ENCODE measurements at regions not wholly inside any gene's neighbourhood (a gene's known extent, or its start where the extent isn't known, plus 50 kb on each side); places are given as distances from the start of the nearest gene placed in this dataset.

DNA sequence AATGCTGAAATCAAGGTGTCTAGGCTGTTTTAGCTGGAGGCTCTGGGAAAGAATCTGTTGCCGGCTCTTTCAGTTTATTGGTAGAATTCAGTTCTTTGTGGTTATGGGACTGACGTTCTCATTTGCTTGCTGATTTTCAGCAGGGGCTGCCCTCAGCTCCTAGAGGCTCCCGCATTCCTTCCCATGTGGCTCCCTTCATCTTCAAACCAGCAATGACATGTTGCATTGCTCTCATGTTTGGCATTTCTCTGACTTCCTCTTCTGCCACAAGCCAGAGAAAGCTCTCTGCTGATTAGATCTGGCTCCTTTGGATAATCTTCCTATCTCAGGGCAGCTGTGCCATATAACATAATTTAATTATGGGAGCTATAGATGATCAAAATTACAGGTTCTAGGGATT, 360.3 kb downstream of the LRRC70 start:
- no peaks in the 10 kb centered on the region for H3K27me3 ChIP-seq (replicated peaks; ENCODE audit: control insufficient read depth, insufficient read depth, low read length)
- ChIA-PET POLR2A (no interaction called here), CTCF (no interaction called here)
- H3K36me3 ChIP-seq (ENCODE audit: control insufficient read depth, insufficient read depth, low read length) = no peaks in the 10 kb centered on the region
- intact Hi-C loops (cut with micrococcal nuclease; ENCODE audit: unreplicated experiment) = loop anchor here (5.0 kb wide), 1 partner anchor 147 kb away; no protein-coding TSS in a partner anchor
- TF ChIP-seq CTCF (IDR thresholded peaks at IDR 0.05; ENCODE audit: insufficient read depth in 1 of 2, low read depth in 1 of 2, low read length in 1 of 2, severe bottlenecking in 1 of 2, unreplicated experiment in 1 of 2) = no peak
- Mint-ChIP-seq H3K27ac (ENCODE audit: unreplicated experiment) (peak overlapping the region; percentile 95), H3K4me3 (ENCODE audit: unreplicated experiment) (no peak overlapping the region), H3K9me3 (ENCODE audit: unreplicated experiment) (peaks cover 12% of the 10 kb centered on the region), H3K4me1 (ENCODE audit: low read depth, unreplicated experiment) (peaks cover 46% of the 10 kb centered on the region), H3K27me3 (ENCODE audit: insufficient read depth, unreplicated experiment) (no peaks in the 10 kb centered on the region), H3K36me3 (ENCODE audit: insufficient read depth, unreplicated experiment) (peaks cover 15% of the 10 kb centered on the region)
- H3K9me3 ChIP-seq = peaks cover 10% of the 10 kb centered on the region; the same call in 1 of the 2 replicates
- no TSS peak for BruUV-seq (replicated peaks)
- H3K4me1 ChIP-seq = peaks cover 52% of the 10 kb centered on the region
- peak; percentile 33 to 67 for DNase-seq
- no peak overlapping the region for H3K4me3 ChIP-seq (ENCODE audit: low read depth, low read length)

- H3K27ac Mint-ChIP-seq (ENCODE audit: unreplicated experiment) = peak overlapping the region; percentile 95
Observed at GRCh38 chr5:62937661-62938558, 359.3 kb downstream of the LRRC70 start.

More at GRCh38 chr5:62937661-62938558, 359.3 kb downstream of the LRRC70 start:
- peak; percentile 82 to 84 for DNase-seq
- H3K4me3 Mint-ChIP-seq (ENCODE audit: unreplicated experiment) = peak overlapping the region; percentile 23
- TSS peak; percentile 78 for BruUV-seq (replicated peaks)
- ChIA-PET POLR2A (interaction anchor here (0.6 kb wide), 1 partner anchor 368 kb away, joined by 3 read pairs; no protein-coding TSS in a partner anchor), CTCF (interaction anchor here (1.0 kb wide), 1 partner anchor 51 kb away, joined by 4 read pairs; no protein-coding TSS in a partner anchor)
- peaks cover 52% of the 10 kb centered on the region for H3K4me1 ChIP-seq
- peaks cover 12% of the 10 kb centered on the region for H3K9me3 Mint-ChIP-seq (ENCODE audit: unreplicated experiment)
- no peaks in the 10 kb centered on the region for H3K27me3 Mint-ChIP-seq (ENCODE audit: insufficient read depth, unreplicated experiment)
- no peaks in the 10 kb centered on the region for H3K27me3 ChIP-seq (replicated peaks; ENCODE audit: control insufficient read depth, insufficient read depth, low read length)
- TF ChIP-seq CTCF (IDR thresholded peaks at IDR 0.05; ENCODE audit: insufficient read depth in 1 of 2, low read depth in 1 of 2, low read length in 1 of 2, severe bottlenecking in 1 of 2, unreplicated experiment in 1 of 2) = no peak
- H3K4me1 Mint-ChIP-seq (ENCODE audit: low read depth, unreplicated experiment) = peaks cover 47% of the 10 kb centered on the region
- no peak overlapping the region for H3K4me3 ChIP-seq (ENCODE audit: low read depth, low read length)
- intact Hi-C loops (cut with micrococcal nuclease; ENCODE audit: unreplicated experiment) = loop anchor here (1.0 to 5.0 kb wide), 3 partner anchors 51 to 146 kb away; no protein-coding TSS in a partner anchor
- peaks cover 12% of the 10 kb centered on the region; the same call in 1 of the 2 replicates for H3K9me3 ChIP-seq
- H3K36me3 ChIP-seq (ENCODE audit: control insufficient read depth, insufficient read depth, low read length) = no peaks in the 10 kb centered on the region
- H3K36me3 Mint-ChIP-seq (ENCODE audit: insufficient read depth, unreplicated experiment) = peaks cover 15% of the 10 kb centered on the region
